NCI-H1048 (cell line): ENCODE measurements at regions not wholly inside any gene's neighbourhood (a gene's known extent, or its start where the extent isn't known, plus 50 kb on each side); places are given as distances from the start of the nearest gene placed in this dataset.
A peak's percentile ranks its signal among the peaks of the same experiment; 100 is the strongest.
"Not testable (repeated sequence)": the region's sequence is repeated elsewhere in the genome, so short reads cannot be mapped to it uniquely, and the experiment has no call there.

ENCODE experiments used
- DNase-seq: peaks from one replicate; lab custom pipeline; 2025; lab: John Stamatoyannopoulos, UW

DNA sequence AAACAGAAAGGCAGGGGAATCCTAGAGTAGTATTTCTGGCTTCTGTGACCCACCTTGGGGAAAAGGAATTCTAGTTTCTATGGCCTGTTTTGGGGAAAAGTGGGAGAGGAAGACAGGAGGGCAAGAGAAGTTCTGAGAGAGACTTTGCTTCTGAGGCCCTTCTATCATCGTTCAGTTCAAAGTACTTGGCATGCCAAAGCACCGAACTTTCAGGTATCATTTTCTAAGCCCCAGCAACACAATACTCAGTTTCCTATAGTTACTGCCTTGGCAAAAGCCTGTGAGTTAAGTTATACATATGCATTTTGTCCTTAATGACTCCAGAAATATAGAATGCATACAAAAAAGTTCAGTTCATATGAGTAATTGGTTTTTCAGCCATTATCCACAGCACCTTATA, 74.1 kb upstream of the CHD2 start:
- no peak for DNase-seq

DNA sequence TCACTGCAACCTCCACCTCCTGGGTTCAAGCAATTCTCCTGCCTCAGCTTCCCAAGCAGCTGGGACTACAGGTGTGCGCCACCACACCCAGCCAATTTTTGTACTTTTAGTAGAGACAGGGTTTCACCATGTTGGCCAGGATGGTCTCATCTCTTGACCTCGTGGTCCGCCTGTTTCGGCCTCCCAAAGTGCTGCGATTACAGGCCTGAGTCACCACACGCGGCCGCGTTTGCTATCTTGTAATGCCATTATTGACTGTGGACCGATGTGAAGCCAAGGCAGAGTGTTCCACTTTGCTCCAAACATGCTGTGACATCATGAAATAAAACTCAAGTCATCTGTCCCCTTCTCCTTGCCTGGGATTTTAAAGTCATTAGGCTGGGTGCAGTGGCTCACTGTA, 72.1 kb upstream of the CHD2 start:
- not testable (repeated sequence) for DNase-seq

DNA sequence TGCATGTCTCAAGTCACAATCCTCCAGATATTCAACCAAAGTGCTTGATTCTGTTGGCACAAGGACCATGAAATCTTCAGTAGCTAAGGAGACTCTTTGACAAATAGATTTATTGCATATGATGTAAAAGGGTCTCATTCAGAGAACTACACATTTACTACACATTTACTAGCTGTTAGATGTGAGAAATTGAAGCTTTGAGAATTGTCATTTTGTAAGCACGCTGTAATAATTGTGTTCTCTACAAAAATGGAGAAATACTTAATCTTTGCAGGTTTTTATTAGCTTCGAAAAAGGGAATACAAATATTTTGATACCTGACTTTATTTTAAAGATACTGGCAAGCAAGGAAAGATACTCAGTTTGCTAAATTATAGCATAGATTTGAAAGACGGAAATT, 70.2 kb upstream of the CHD2 start:
- no peak for DNase-seq

DNA sequence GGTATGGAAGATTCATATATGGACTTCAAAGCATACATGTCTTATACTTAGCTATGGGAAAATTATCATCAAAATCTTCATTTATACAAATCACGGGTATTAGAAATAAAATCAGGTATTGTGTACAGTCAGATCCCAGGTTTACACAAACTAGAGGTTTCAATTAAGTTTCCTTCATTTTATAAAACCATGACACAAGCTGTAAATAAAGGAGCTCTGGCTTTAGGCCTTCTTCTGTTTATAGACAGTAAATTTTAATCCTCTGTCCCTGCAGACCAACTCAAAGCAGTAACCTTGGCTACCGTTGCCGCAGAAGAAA, 68.8 kb upstream of the CHD2 start:
- DNase-seq, result no peak

DNA sequence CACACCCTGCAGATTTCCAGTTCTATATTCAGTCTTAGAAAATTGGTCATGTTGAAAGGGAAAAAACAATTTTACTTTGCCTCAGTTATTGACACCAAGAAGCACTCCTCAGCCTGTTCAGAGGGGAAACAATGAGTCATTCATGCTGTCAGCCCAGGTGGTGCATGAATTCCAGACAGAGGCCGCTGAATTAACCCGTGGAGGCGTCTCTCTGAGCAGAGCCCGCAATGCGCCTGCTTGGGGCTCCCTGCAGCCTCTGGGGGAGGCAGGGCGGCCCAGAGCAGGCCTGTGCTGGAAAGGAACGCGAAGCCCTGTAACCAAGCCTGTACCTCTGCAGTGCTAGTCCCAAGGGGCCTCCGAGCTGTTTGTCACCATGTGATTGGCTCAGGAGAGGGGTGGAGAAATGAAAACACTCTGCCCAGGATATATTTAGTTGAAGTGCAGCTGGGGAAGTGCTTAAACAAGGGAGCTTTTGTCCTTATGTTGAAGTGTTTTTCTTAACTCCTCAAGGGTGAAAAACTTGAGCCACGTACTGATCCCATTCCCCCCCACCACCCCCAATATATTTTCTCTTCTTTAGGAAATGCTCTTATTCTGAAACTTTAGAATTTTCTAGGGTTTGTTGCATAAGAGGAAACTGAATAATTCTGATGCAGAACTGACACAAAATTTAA, 68.3 kb upstream of the CHD2 start:
- DNase-seq, result peak; percentile 89

DNA sequence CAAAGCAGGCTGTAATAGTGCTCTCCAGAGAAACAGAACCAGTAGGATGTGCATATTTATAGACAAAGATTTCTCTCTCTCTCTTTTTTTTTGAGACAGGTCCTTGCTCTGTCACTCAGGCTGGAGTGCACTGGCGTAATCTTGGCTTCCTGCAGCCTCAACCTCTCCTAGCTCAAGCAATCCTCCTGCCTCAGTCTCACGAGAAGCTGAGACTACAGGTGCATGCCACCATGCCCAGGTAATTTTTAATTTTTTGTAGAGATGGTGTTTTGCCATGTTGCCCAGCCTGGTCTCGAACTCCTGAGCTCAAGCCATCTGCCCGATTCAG, 67.1 kb upstream of the CHD2 start:
- DNase-seq, result no peak

DNA sequence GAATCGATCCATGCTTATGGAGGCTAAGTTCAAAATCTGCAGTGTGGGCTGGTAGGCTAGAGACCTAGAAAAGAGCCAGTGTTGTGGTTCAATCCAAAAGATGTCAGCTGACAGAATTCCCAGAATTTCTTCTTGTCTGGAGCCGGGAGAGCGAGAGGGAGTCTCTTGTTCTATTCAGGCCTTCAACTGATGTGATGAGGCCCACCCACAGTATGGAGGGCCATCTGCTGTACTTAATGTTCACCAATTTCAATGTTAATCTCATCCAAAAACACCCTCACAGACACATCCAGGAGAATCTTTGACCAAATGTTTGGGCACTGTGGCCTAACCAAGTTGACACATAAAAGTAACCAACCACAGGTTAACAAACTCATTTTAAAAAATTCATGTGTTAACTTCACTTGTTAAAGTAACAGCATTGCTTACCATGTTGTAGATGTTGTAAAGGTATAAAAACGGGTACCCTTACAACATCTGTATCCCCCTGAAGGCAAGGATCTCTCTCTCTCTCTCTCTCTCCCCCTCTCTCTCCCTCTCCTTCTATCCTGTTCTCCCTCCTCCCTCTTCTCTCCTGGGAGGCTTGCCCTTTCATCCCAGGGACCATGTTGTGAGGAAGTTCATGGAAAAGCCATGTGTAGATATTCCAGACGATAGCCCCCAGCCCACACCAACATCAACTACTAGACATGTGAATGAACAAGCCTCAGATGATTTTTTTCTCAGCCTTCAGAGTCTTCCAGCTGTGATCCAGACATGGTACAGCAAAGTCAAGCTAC, 66.4 kb upstream of the CHD2 start:
- no peak for DNase-seq

DNA sequence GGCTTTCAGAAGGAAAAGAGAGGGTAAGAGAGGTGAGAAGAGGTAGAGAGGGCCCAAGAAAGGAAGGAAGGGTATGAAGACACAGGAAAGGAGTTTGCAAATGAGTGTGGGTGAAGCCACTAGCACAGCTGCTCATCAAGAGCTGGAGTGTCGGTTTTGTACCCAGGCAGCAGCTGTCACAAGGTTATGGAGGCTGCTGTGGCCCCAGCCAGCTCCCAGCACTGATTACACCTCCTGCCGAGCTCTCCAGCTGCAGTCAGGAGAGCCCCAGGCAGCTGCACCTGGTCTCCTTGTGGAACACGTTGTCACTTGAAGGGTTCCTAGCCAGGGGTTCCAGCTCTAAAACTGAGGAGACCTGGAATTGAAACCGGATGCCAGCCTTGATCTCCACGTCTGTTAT, 60.4 kb upstream of the CHD2 start:
- no peak for DNase-seq

DNA sequence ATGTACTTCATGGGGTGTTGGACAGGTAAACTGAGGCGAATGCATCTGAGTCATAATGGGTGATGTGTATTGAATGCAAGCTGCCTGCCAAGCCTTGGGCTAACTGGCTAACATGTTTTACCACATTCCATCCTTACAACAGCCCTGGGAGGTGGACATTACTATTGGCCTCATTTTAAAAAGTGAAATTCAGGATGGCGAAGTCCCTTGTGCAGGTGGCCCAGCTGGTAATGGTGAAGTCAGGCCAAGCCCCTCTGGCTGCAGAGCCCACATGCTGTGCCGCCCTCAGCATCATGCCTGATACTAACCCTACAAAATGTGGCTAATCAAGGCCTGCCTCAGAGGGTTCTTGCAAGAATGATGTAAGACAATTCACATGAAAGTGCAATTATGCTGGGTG, 60.0 kb upstream of the CHD2 start:
- no peak for DNase-seq

DNA sequence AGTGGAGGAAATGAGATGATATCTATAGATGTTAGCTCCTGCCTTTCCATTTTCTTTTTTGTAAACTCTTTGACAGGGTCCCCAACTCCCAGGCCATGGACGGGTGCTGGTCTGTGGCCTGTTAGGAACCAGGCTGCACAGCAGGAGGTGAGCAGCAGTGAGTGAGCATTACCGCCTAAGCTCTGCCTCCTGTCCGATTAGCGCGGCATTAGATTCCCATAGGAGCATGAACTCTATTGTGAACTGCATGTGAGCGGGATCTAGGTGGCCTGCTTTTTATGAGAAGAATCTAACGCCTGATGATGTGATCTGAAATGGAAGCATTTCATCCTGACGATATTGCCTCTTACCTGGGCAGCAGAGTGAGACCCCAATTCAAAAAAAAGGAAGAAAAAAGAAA, 56.8 kb upstream of the CHD2 start:
- DNase-seq, result no peak

DNA sequence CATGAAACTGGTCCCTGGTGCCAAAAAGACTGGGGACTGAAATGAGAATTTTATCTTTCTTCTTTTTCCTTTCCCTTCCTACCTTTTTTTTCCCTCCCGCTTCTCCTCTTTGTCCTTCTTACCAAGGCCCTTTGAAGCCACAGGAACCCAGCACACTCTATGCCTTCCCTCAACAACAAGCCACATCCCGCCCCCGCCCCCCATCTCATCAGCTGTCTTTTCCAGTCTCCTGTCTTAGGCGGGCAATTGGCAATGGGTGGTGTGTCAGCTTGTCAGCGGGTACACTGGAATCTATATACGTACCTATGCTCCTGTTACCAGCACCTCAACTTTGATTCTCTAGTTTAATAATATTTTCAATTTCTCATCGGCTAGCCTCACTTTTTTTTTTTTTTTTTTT, 56.3 kb upstream of the CHD2 start:
- no peak for DNase-seq

DNA sequence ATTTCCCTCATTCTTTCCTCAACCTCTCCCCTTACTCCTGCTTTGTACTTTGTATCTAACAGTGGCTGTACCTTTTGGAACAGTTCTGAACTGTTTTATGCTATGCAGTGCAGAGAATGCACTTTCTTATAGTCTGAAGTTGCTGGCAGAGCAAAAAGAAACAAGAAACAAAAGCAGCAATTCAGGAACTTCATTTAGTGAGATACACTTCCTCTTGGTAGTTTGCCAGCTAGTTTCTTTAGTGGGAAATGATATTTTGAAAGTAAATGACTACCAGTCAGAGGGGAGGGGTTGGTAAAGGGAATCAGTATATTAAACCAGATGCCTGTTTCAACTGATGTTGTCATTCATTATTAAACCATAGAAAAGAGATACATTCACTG, 55.0 kb upstream of the CHD2 start:
- peak; percentile 43 for DNase-seq

DNA sequence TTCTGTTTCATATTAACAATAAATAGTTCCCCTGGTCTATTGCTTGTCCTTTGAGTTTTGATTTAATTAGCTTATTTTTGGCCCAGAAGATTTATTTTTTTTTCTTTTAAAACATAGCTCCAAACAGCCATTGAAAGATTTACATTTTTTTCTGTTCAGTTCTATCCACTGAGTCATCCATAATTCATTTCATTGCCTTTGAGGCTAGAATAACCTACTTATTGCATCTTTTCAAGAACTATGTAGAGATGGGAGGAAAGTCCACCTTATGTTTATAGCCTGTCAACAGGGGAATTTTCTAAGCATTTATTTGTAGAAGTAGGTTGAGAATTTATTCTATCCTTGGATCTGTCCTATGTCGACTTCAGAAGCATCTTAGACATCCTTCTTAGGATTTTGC, 53.4 kb upstream of the CHD2 start:
- DNase-seq, result no peak

DNA sequence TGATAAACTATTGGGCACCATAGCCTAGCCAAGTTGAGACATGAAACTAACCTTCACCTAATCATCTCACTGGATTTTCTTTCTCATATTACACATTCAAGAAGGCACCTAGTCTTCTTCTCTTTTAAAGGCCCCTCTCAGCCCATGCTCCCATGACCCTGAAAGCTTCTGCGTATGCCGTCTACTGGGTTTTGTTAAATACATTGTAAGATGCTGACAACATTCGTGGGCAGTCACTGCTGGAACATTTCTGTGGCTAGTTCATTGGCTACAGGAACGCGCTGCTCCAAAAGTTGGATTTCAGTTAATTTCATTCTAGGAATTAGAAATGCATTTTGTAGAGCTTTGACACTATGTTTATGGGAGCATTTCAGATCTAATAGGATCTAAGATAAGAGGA, 52.3 kb upstream of the CHD2 start:
- no peak for DNase-seq

DNA sequence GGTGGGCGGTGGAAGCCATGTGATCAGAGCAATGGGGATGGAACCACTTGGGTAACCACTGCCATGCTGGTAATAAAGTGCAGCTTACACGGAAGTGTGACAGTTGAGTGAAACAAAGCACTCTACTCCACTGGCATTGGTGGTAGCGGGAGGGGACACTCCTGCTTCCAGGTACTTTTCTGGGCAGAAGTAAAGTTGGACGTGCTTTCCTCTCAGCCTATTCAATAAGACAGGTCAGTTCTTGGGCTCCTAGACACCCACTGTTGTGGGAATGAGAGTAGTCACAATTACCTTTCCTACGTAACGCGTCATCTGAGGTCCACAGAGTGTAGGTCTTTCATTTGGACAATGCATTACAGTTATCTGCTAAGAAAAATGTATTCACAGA, 51.7 kb upstream of the CHD2 start:
- no peak for DNase-seq

DNA sequence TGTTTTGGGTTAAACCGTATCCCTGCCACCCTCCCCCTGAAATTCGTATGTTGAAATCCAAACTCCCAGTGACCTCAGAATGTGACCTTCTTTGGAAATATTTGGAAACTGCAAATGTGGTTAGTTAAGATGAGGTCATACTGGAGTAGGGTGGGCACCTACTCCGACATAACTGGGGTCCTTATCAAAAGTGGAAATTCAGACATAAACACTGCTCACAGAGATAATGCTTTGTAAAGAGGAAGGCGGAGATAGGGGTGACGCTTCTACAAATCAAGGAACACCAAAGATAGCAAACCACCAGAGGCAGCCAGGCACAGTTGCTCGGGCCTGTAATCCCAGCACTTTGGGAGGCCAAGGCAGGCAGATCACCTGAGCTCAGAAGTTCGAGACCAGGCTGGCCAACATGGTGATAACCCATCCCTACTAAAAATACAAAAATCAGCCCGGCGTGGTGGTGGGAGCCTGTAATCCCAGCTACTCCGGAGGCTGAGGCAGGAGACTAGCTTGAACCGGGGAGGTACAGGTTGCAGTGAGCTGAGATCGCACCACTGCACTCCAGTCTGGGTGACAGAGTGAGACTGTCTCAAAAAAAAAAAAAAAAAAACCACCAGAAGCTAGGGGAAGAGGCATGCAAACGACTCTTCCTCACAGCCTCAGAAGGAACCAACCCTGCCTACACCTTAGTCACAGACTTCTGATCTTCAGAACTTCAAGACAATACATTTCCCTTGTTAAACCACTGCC, 51.1 kb upstream of the CHD2 start:
- DNase-seq, result no peak

DNA sequence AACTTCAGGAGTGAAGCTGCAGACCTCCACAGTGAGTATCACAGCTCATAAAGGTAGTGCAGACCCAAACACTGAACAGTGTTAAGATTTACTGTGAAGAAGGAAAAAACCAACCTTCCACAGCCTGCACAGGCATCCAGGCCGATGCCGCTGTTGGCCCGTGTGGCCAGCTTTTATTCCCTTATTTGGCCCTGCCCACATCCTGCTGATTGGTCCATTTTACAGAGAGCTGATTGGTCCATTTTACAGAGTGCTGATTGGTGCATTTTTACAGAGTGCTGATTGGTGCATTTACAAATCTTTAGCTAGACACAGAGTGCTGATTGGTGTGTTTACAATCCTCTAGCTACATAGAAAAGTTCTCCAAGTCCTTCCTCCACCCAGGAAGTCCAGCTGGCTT, 49.9 kb upstream of the CHD2 start:
- not testable (repeated sequence) for DNase-seq
